GM12864 (cell line): ENCODE measurements at regions not wholly inside any gene's neighbourhood (a gene's known extent, or its start where the extent isn't known, plus 50 kb on each side); places are given as distances from the start of the nearest gene placed in this dataset.

ENCODE experiments used
- DNase-seq: peaks from one replicate; pipeline ENCODE4 v3.0.0-alpha.2; 2011; ENCODE audit warnings: low read depth
- H3K4me3 ChIP-seq: 2 replicates; pipeline ENCODE4 v1.5.1; 2011; ENCODE audit warnings: mild to moderate bottlenecking, low read depth, low read length, control low read depth
- CTCF ChIP-seq: IDR thresholded peaks from 2 replicates; pipeline ENCODE4 v1.5.1; 2011; ENCODE audit warnings: low read depth, mild to moderate bottlenecking, moderate library complexity, low read length, control low read depth, inconsistent platforms; ENCODE audit errors: missing control alignments

GRCh38 chr10:58995058-58995596 lies 181.3 kb upstream of the PHYHIPL start:
- no peak for DNase-seq

GRCh38 chr10:58996063-58996462 lies 180.4 kb upstream of the PHYHIPL start:
- DNase-seq: no peak
- H3K4me3 ChIP-seq: no peak overlapping the region
- TF ChIP-seq CTCF: no peak

More at GRCh38 chr10:58995058-58995596, 181.3 kb upstream of the PHYHIPL start:
- no peak overlapping the region for H3K4me3 ChIP-seq
- no peak for TF ChIP-seq CTCF

GRCh38 chr10:58996866-58997265 lies 179.6 kb upstream of the PHYHIPL start:
- no peak overlapping the region for H3K4me3 ChIP-seq
- TF ChIP-seq CTCF: no peak
- DNase-seq: no peak

GRCh38 chr10:58998924-58999713 lies 177.3 kb upstream of the PHYHIPL start:
- DNase-seq: no peak
- no peak for TF ChIP-seq CTCF
- H3K4me3 ChIP-seq: no peak overlapping the region

- H3K4me3 ChIP-seq: no peak overlapping the region
- TF ChIP-seq CTCF: no peak
- no peak for DNase-seq
Measured at GRCh38 chr10:59000162-59000825, 176.1 kb upstream of the PHYHIPL start.

- no peak overlapping the region for H3K4me3 ChIP-seq
- DNase-seq: no peak
- no peak for TF ChIP-seq CTCF
Measured at GRCh38 chr10:59002011-59002410, 174.4 kb upstream of the PHYHIPL start.

- DNase-seq: no peak
- H3K4me3 ChIP-seq: no peak overlapping the region
- TF ChIP-seq CTCF: no peak
Measured at GRCh38 chr10:59003203-59003602, 173.2 kb upstream of the PHYHIPL start.
